ENCODE measurements at regions not wholly inside any gene's neighbourhood (a gene's known extent, or its start where the extent isn't known, plus 50 kb on each side); places are given as distances from the start of the nearest gene placed in this dataset.

DNA sequence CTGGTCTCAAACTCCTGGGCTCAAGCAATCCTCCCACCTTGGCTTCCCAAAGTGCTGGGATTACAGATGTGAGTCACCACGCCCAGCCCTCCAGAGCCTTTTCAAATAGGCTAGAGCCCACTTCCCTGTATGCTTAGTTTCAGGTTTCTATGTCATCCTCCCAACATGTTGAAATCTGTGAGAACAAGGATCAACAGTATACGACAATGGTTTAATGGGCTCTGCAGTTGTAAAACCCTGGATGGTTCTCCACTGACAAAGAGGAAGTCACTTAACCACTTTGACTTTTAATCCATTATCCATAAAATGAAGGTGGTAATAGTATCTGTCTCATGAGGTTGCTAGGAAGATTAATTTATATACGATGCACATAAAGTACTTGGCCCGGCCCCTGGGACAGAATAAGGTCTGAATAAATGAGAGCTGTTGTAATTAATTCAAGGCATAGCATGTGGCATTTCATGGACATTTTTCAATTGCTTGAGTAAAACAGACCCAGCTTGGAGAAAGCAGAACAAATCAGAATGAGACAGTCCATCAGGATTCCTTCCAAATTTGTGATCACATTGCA is 113.9 kb upstream of the ZNF648 start (continued):
- TF ChIP-seq, protein P1, sequence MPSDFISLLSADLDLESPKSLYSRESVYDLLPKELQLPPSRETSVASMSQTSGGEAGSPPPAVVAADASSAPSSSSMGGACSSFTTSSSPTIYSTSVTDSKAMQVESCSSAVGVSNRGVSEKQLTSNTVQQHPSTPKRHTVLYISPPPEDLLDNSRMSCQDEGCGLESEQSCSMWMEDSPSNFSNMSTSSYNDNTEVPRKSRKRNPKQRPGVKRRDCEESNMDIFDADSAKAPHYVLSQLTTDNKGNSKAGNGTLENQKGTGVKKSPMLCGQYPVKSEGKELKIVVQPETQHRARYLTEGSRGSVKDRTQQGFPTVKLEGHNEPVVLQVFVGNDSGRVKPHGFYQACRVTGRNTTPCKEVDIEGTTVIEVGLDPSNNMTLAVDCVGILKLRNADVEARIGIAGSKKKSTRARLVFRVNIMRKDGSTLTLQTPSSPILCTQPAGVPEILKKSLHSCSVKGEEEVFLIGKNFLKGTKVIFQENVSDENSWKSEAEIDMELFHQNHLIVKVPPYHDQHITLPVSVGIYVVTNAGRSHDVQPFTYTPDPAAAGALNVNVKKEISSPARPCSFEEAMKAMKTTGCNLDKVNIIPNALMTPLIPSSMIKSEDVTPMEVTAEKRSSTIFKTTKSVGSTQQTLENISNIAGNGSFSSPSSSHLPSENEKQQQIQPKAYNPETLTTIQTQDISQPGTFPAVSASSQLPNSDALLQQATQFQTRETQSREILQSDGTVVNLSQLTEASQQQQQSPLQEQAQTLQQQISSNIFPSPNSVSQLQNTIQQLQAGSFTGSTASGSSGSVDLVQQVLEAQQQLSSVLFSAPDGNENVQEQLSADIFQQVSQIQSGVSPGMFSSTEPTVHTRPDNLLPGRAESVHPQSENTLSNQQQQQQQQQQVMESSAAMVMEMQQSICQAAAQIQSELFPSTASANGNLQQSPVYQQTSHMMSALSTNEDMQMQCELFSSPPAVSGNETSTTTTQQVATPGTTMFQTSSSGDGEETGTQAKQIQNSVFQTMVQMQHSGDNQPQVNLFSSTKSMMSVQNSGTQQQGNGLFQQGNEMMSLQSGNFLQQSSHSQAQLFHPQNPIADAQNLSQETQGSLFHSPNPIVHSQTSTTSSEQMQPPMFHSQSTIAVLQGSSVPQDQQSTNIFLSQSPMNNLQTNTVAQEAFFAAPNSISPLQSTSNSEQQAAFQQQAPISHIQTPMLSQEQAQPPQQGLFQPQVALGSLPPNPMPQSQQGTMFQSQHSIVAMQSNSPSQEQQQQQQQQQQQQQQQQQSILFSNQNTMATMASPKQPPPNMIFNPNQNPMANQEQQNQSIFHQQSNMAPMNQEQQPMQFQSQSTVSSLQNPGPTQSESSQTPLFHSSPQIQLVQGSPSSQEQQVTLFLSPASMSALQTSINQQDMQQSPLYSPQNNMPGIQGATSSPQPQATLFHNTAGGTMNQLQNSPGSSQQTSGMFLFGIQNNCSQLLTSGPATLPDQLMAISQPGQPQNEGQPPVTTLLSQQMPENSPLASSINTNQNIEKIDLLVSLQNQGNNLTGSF (CRISPR knock-in tag; IDR thresholded peaks at IDR 0.05): no peak
- TF ChIP-seq, protein P2, sequence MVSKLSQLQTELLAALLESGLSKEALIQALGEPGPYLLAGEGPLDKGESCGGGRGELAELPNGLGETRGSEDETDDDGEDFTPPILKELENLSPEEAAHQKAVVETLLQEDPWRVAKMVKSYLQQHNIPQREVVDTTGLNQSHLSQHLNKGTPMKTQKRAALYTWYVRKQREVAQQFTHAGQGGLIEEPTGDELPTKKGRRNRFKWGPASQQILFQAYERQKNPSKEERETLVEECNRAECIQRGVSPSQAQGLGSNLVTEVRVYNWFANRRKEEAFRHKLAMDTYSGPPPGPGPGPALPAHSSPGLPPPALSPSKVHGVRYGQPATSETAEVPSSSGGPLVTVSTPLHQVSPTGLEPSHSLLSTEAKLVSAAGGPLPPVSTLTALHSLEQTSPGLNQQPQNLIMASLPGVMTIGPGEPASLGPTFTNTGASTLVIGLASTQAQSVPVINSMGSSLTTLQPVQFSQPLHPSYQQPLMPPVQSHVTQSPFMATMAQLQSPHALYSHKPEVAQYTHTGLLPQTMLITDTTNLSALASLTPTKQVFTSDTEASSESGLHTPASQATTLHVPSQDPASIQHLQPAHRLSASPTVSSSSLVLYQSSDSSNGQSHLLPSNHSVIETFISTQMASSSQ (IDR thresholded peaks at IDR 0.05; ENCODE audit: low read depth): no peak
- TF ChIP-seq, protein P2 (CRISPR knock-in tag; IDR thresholded peaks at IDR 0.05; ENCODE audit: borderline replicate concordance): no peak
- TF ChIP-seq, protein P3, sequence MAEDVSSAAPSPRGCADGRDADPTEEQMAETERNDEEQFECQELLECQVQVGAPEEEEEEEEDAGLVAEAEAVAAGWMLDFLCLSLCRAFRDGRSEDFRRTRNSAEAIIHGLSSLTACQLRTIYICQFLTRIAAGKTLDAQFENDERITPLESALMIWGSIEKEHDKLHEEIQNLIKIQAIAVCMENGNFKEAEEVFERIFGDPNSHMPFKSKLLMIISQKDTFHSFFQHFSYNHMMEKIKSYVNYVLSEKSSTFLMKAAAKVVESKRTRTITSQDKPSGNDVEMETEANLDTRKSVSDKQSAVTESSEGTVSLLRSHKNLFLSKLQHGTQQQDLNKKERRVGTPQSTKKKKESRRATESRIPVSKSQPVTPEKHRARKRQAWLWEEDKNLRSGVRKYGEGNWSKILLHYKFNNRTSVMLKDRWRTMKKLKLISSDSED (CRISPR knock-in tag; IDR thresholded peaks at IDR 0.05): no peak
- no peak for TF ChIP-seq TP53 (CRISPR knock-in tag; conservative IDR thresholded peaks at IDR 0.05)
- TF ChIP-seq NFKBIZ (CRISPR knock-in tag; IDR thresholded peaks at IDR 0.05): no peak
- TF ChIP-seq SSRP1 (CRISPR knock-in tag; IDR thresholded peaks at IDR 0.05): no peak
- no peak for TF ChIP-seq HMGA1 (CRISPR knock-in tag; conservative IDR thresholded peaks at IDR 0.05)
- TF ChIP-seq, protein P4, sequence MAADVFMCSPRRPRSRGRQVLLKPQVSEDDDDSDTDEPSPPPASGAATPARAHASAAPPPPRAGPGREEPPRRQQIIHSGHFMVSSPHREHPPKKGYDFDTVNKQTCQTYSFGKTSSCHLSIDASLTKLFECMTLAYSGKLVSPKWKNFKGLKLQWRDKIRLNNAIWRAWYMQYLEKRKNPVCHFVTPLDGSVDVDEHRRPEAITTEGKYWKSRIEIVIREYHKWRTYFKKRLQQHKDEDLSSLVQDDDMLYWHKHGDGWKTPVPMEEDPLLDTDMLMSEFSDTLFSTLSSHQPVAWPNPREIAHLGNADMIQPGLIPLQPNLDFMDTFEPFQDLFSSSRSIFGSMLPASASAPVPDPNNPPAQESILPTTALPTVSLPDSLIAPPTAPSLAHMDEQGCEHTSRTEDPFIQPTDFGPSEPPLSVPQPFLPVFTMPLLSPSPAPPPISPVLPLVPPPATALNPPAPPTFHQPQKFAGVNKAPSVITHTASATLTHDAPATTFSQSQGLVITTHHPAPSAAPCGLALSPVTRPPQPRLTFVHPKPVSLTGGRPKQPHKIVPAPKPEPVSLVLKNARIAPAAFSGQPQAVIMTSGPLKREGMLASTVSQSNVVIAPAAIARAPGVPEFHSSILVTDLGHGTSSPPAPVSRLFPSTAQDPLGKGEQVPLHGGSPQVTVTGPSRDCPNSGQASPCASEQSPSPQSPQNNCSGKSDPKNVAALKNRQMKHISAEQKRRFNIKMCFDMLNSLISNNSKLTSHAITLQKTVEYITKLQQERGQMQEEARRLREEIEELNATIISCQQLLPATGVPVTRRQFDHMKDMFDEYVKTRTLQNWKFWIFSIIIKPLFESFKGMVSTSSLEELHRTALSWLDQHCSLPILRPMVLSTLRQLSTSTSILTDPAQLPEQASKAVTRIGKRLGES (CRISPR knock-in tag; IDR thresholded peaks at IDR 0.05; ENCODE audit: borderline replicate concordance): no peak
- TF ChIP-seq ZNF24 (IDR thresholded peaks at IDR 0.05): no peak
- no peak for TF ChIP-seq ZNF773 (CRISPR knock-in tag; IDR thresholded peaks at IDR 0.05; ENCODE audit: borderline replicate concordance)
- TF ChIP-seq, protein P5, sequence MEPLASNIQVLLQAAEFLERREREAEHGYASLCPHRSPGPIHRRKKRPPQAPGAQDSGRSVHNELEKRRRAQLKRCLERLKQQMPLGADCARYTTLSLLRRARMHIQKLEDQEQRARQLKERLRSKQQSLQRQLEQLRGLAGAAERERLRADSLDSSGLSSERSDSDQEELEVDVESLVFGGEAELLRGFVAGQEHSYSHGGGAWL (CRISPR knock-in tag; IDR thresholded peaks at IDR 0.05): no peak
